DND-41 (cell line): ENCODE measurements at regions not wholly inside any gene's neighbourhood (a gene's known extent, or its start where the extent isn't known, plus 50 kb on each side); places are given as distances from the start of the nearest gene placed in this dataset.

Experiments used
- ATAC-seq: fragments of 200-7000 bp; cut with Tn5 transposase; 3 replicates; pipeline ENCODE4 v1.9.1; 2021; ENCODE audit warnings: low read depth; ENCODE audit not compliant: insufficient read depth
- DNase-seq: peaks from one replicate; pipeline ENCODE4 v3.0.0-alpha.2; 2020
- H2AFZ ChIP-seq: 2 replicates; pipeline ENCODE4 v1.6.0; 2012; ENCODE audit warnings: low read depth, low read length
- H3K27ac ChIP-seq: 2 replicates; pipeline ENCODE4 v1.5.1; 2012; ENCODE audit warnings: low read length, inconsistent platforms
- H3K27me3 ChIP-seq: fragments of 200-600 bp; sonication (generic); 2 replicates; pipeline ENCODE4 v1.6.0; 2012; ENCODE audit warnings: low read length, mild to moderate bottlenecking, inconsistent platforms; ENCODE audit not compliant: insufficient read depth, poor library complexity
- H3K36me3 ChIP-seq: 2 replicates; pipeline ENCODE4 v1.5.1; 2012; ENCODE audit warnings: low read length, inconsistent platforms; ENCODE audit not compliant: insufficient read depth
- H3K4me1 ChIP-seq: 2 replicates; pipeline ENCODE4 v1.5.1; 2012; ENCODE audit warnings: mild to moderate bottlenecking, low read length; ENCODE audit not compliant: insufficient read depth
- H3K4me2 ChIP-seq: 2 replicates; pipeline ENCODE4 v1.6.0; 2012; ENCODE audit warnings: mild to moderate bottlenecking, moderate library complexity, low read length, inconsistent platforms; ENCODE audit not compliant: insufficient read depth
- H3K4me3 ChIP-seq, 2 experiments: fragments of 200-600 bp in 1 of 2; shearing (Covaris generic) in 1 of 2; 2 replicates each; pipeline ENCODE4 v1.5.1; 2012 to 2016; ENCODE audit warnings: inconsistent platforms in 2 of 2, low read length in 2 of 2, mild to moderate bottlenecking in 2 of 2, low read depth in 1 of 2, moderate library complexity in 1 of 2
- H3K79me2 ChIP-seq: 2 replicates; pipeline ENCODE4 v1.6.0; 2012; ENCODE audit warnings: low read length, inconsistent platforms; ENCODE audit not compliant: insufficient read depth
- H3K9ac ChIP-seq: 2 replicates; pipeline ENCODE4 v1.6.0; 2012; ENCODE audit warnings: low read depth, mild to moderate bottlenecking, inconsistent platforms, low read length, moderate library complexity
- H3K9me3 ChIP-seq: 2 replicates; pipeline ENCODE4 v1.5.1; 2012; ENCODE audit warnings: low read length, moderate library complexity, mild to moderate bottlenecking, inconsistent platforms; ENCODE audit not compliant: insufficient read depth, severe bottlenecking
- H4K20me1 ChIP-seq: 2 replicates; pipeline ENCODE4 v1.6.0; 2012; ENCODE audit warnings: low read length; ENCODE audit not compliant: insufficient read depth
- CTCF ChIP-seq: IDR thresholded peaks from 2 replicates; pipeline ENCODE4 v1.5.1; 2012; ENCODE audit warnings: borderline replicate concordance, low read length, moderate library complexity, mild to moderate bottlenecking; ENCODE audit not compliant: poor library complexity, severe bottlenecking; ENCODE audit errors: extremely low read depth
- EZH2 ChIP-seq: IDR thresholded peaks from 3 replicates; pipeline ENCODE4 v1.6.1; 2012; ENCODE audit warnings: borderline replicate concordance, low read depth, mild to moderate bottlenecking, moderate library complexity, low read length, inconsistent platforms; ENCODE audit not compliant: severe bottlenecking

GRCh38 chr2:184113696-184114403 is 484.5 kb upstream of the ZNF804A start:
- no peaks in the 10 kb centered on the region for H3K79me2 ChIP-seq
- DNase-seq (no peak), ATAC-seq (no peak)
- no peak for TF ChIP-seq EZH2
- no peak for TF ChIP-seq CTCF
- H3K27ac ChIP-seq: no peak overlapping the region
- no peaks in the 10 kb centered on the region for H3K27me3 ChIP-seq
- H3K4me1 ChIP-seq: no peaks in the 10 kb centered on the region
- no peak overlapping the region for H3K4me3 ChIP-seq
- H4K20me1 ChIP-seq: no peaks in the 10 kb centered on the region
- H2AFZ ChIP-seq: no peak overlapping the region
- no peaks in the 10 kb centered on the region for H3K36me3 ChIP-seq
- no peaks in the 10 kb centered on the region for H3K9me3 ChIP-seq
- no peak overlapping the region for H3K4me2 ChIP-seq
- no peak overlapping the region for H3K9ac ChIP-seq

- no peaks in the 10 kb centered on the region for H3K79me2 ChIP-seq
- no peaks in the 10 kb centered on the region for H3K36me3 ChIP-seq
- TF ChIP-seq CTCF (no peak), EZH2 (no peak)
- H3K9ac ChIP-seq: no peak overlapping the region
- H3K9me3 ChIP-seq: no peaks in the 10 kb centered on the region
- no peaks in the 10 kb centered on the region for H4K20me1 ChIP-seq
- H3K27me3 ChIP-seq: no peaks in the 10 kb centered on the region
- no peak overlapping the region for H2AFZ ChIP-seq
- H3K27ac ChIP-seq: no peak overlapping the region
- no peaks in the 10 kb centered on the region for H3K4me1 ChIP-seq
- ATAC-seq (no peak), DNase-seq (no peak)
- no peak overlapping the region for H3K4me2 ChIP-seq
- H3K4me3 ChIP-seq: no peak overlapping the region
These were observed 483.9 kb upstream of the ZNF804A start for GRCh38 chr2:184114439-184114838.

- DNase-seq: no peak
- TF ChIP-seq EZH2: no peak
- TF ChIP-seq CTCF: no peak
- no peak for ATAC-seq
These were observed 478.1 kb upstream of the ZNF804A start for GRCh38 chr2:184119989-184120800.

More at GRCh38 chr2:184119989-184120800, 478.1 kb upstream of the ZNF804A start:
- no peaks in the 10 kb centered on the region for H3K4me1 ChIP-seq
- H3K4me3 ChIP-seq: no peak overlapping the region
- H2AFZ ChIP-seq: no peak overlapping the region
- H3K4me2 ChIP-seq: no peak overlapping the region
- no peak overlapping the region for H3K9ac ChIP-seq
- H3K27ac ChIP-seq: no peak overlapping the region
- no peaks in the 10 kb centered on the region for H3K79me2 ChIP-seq
- H3K36me3 ChIP-seq: no peaks in the 10 kb centered on the region
- no peaks in the 10 kb centered on the region for H3K9me3 ChIP-seq
- H4K20me1 ChIP-seq: no peaks in the 10 kb centered on the region
- no peaks in the 10 kb centered on the region for H3K27me3 ChIP-seq
